Osteocyte (in vitro differentiated cells): ENCODE measurements at regions not wholly inside any gene's neighbourhood (a gene's known extent, or its start where the extent isn't known, plus 50 kb on each side); places are given as distances from the start of the nearest gene placed in this dataset.

Experiments
- DNase-seq: peaks from one replicate; pipeline ENCODE4 v3.0.0; 2021; ENCODE audit warnings: mixed read lengths; ENCODE audit not compliant: unreplicated experiment; ENCODE audit errors: extremely low spot score
- H3K27ac Mint-ChIP-seq: one replicate; pipeline ENCODE4 v1.8.0; 2021; ENCODE audit warnings: mild to moderate bottlenecking, mixed read lengths; ENCODE audit not compliant: unreplicated experiment
- H3K27me3 Mint-ChIP-seq: one replicate; pipeline ENCODE4 v1.8.0; 2021; ENCODE audit warnings: mixed read lengths; ENCODE audit not compliant: unreplicated experiment
- H3K36me3 Mint-ChIP-seq: one replicate; pipeline ENCODE4 v1.8.0; 2021; ENCODE audit warnings: mixed read lengths; ENCODE audit not compliant: unreplicated experiment
- H3K4me1 Mint-ChIP-seq: one replicate; pipeline ENCODE4 v1.8.0; 2021; ENCODE audit warnings: mixed read lengths; ENCODE audit not compliant: unreplicated experiment
- H3K4me3 Mint-ChIP-seq: one replicate; pipeline ENCODE4 v1.8.0; 2021; ENCODE audit warnings: mild to moderate bottlenecking, moderate library complexity, mixed read lengths; ENCODE audit not compliant: unreplicated experiment
- H3K9me3 Mint-ChIP-seq: one replicate; pipeline ENCODE4 v1.8.0; 2021; ENCODE audit warnings: mixed read lengths; ENCODE audit not compliant: unreplicated experiment
- CTCF ChIP-seq: fragments of 200-600 bp; sonication (generic); IDR thresholded peaks from 2 replicates; pipeline ENCODE4 v1.5.0; 2021; ENCODE audit warnings: antibody characterized with exemption, mild to moderate bottlenecking, moderate library complexity

DNA sequence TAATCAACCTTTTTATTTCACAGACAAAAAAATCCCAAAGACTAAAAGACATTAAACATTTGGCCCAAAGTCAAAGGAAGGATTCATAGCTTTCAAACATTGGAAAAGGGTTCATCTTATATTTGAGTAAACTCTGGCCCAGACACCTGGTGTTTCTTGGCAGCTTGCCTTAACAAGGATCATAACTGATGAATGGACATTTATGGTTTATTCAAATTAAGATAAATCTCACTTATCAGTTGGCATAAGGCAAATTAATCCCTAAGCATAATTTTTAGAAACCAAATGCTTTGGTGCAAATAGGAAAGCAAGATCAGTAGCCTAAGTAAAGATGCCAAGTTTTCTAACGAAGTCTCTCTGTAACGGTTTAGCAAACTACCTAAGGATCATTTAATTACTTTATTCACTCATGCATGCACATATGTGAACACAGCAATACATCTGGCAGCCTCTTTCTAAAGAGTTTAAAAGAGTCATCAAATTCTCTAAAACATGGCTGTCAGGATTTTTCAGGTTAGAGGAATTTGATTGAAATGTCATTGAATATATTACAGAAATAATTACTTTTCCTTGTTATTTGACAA, 323.4 kb upstream of the RBMS1 start:
- Mint-ChIP-seq H3K4me3 (no peak overlapping the region), H3K4me1 (no peaks in the 10 kb centered on the region), H3K9me3 (peaks cover 10% of the 10 kb centered on the region), H3K27ac (no peak overlapping the region), H3K36me3 (no peaks in the 10 kb centered on the region), H3K27me3 (no peaks in the 10 kb centered on the region)
- DNase-seq = no peak
- no peak for TF ChIP-seq CTCF

DNA sequence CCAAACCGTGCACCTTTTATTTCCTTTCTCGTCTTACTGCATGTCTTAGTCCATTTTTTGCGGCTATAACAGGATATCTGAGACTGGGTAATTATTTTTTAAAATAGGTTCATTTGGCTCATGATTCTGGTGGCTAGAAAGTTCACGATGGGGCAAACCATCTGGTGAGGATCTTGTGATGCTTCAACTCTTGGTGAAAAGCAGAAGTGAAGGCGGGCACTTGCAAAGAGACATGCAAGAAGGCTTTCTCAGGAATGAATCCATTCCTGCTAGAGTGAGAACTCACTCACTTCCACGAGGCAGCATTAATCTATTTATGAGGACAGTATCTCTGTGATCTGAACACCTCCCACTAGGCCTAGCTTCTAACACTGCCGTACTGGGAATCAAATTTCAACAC, 327.1 kb upstream of the RBMS1 start:
- Mint-ChIP-seq H3K36me3 (peaks cover 26% of the 10 kb centered on the region), H3K9me3 (peaks cover 39% of the 10 kb centered on the region), H3K4me1 (no peaks in the 10 kb centered on the region), H3K4me3 (no peak overlapping the region), H3K27me3 (no peaks in the 10 kb centered on the region), H3K27ac (no peak overlapping the region)
- no peak for TF ChIP-seq CTCF
- DNase-seq = no peak

DNA sequence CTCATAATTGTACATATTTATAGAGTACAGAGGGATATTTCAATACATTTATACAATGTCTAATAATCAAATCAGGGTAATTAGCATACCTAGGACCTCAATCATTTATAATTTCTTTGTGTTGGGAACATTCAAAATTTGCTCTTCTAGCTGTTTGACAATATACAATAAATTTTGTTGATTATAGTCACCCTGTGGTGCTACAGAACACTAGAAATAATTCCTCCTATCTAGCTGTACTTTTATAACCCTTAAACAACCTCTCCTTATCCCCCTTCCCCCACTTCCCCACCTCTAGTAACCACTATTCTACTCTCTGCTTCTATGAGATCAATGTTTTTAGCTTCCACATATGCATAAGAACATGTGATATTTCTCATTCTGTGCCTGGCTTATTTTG, 328.4 kb upstream of the RBMS1 start:
- Mint-ChIP-seq H3K4me3 (no peak overlapping the region), H3K27me3 (no peaks in the 10 kb centered on the region), H3K27ac (no peak overlapping the region), H3K4me1 (no peaks in the 10 kb centered on the region), H3K36me3 (peaks cover 29% of the 10 kb centered on the region), H3K9me3 (peaks cover 44% of the 10 kb centered on the region)
- no peak for TF ChIP-seq CTCF
- no peak for DNase-seq

DNA sequence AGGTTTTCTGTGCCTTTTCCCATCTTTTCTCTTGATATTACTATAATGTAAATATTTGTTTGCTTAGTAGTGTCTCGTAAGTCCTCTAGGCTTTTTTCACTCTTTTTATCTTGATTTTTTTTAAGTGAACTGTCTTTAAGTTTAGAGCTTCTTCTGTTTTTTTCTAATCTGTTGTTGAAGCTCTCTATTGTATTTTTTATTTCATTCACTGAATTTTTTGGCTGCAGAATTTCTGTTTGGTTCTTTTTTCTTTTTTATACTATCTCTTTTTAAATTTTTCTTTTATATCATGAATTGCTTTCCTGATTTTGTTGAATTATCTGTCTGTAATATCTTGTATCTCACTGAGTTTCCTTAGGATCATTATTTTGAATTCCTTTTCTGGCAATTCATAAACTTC, 331.8 kb upstream of the RBMS1 start:
- Mint-ChIP-seq H3K27me3 (no peaks in the 10 kb centered on the region), H3K4me3 (no peak overlapping the region), H3K4me1 (no peaks in the 10 kb centered on the region), H3K27ac (no peak overlapping the region), H3K9me3 (peaks cover 48% of the 10 kb centered on the region), H3K36me3 (peaks cover 35% of the 10 kb centered on the region)
- TF ChIP-seq CTCF = no peak
- no peak for DNase-seq

DNA sequence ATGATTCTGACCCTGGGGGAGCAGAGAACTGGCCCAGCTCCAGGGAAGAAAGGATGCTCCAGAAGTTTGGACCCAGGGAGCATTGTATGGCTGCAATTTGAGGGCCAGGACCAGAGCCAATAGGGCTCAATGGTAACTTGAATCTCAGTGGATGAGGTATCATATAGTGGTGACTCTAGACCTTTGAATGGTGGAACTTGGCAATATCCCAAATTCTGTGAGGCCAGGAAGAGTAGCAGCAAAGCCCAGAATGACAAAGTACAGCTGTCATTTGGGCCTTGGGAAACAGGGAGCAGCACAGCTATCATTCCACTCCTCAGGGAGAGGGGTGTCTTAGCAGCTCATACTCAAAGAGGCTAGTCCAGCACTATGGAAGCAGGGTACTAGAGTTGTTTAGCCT, 332.9 kb upstream of the RBMS1 start:
- Mint-ChIP-seq H3K9me3 (peaks cover 48% of the 10 kb centered on the region), H3K4me1 (no peaks in the 10 kb centered on the region), H3K27me3 (no peaks in the 10 kb centered on the region), H3K27ac (no peak overlapping the region), H3K36me3 (peaks cover 35% of the 10 kb centered on the region), H3K4me3 (no peak overlapping the region)
- no peak for DNase-seq
- no peak for TF ChIP-seq CTCF
